ENCODE measurements at regions not wholly inside any gene's neighbourhood (a gene's known extent, or its start where the extent isn't known, plus 50 kb on each side); places are given as distances from the start of the nearest gene placed in this dataset.

GRCh38 chr3:78174821-78175220 is 1134.9 kb downstream of the ROBO2 start:
- Histone ChIP-seq H3K4me1 (ENCODE audit: control insufficient read depth, extremely low read depth, insufficient read depth, low read length) (no peaks in the 10 kb centered on the region), H3K9me3 (ENCODE audit: control insufficient read depth, low read depth, low read length) (no peaks in the 10 kb centered on the region), H3K36me3 (ENCODE audit: control insufficient read depth in 2 of 2, extremely low read depth in 1 of 2, insufficient read depth in 2 of 2, low read length in 2 of 2) (no peaks in the 10 kb centered on the region), H3K27ac (ENCODE audit: control insufficient read depth, insufficient read depth, low read length) (no peak overlapping the region), H3K79me2 (ENCODE audit: control insufficient read depth, insufficient read depth, low read length) (no peaks in the 10 kb centered on the region), H3K4me3 (ENCODE audit: control insufficient read depth in 2 of 3, extremely low read depth in 1 of 3, insufficient read depth in 2 of 3, low read depth in 1 of 3, low read length in 3 of 3) (no peak overlapping the region), H3K27me3 (ENCODE audit: control insufficient read depth, extremely low read depth, insufficient read depth, low read length) (no peaks in the 10 kb centered on the region), H4K20me1 (ENCODE audit: control insufficient read depth, extremely low read depth, insufficient read depth, low read length) (no peaks in the 10 kb centered on the region), H3K9ac (ENCODE audit: control insufficient read depth, extremely low read depth, insufficient read depth, low read length) (no peak overlapping the region), H3K9me1 (ENCODE audit: control insufficient read depth, extremely low read depth, insufficient read depth, low read length) (no peaks in the 10 kb centered on the region), H2AFZ (ENCODE audit: control insufficient read depth, low read length) (no peak overlapping the region), H3K4me2 (ENCODE audit: control insufficient read depth, extremely low read depth, insufficient read depth, low read depth, low read length) (no peak overlapping the region)
- dilution Hi-C loops (cut with MboI; ENCODE audit: extremely low pct_ligation_motif_present, low sequenced_read_pairs), result no loop called here
- DNase-seq (ENCODE audit: low read depth, low spot score) (no peak), FAIRE-seq (no peak)
- TF ChIP-seq EZH2 (IDR thresholded peaks at IDR 0.05; ENCODE audit: low read length), result no peak
- TF ChIP-seq, protein P1, sequence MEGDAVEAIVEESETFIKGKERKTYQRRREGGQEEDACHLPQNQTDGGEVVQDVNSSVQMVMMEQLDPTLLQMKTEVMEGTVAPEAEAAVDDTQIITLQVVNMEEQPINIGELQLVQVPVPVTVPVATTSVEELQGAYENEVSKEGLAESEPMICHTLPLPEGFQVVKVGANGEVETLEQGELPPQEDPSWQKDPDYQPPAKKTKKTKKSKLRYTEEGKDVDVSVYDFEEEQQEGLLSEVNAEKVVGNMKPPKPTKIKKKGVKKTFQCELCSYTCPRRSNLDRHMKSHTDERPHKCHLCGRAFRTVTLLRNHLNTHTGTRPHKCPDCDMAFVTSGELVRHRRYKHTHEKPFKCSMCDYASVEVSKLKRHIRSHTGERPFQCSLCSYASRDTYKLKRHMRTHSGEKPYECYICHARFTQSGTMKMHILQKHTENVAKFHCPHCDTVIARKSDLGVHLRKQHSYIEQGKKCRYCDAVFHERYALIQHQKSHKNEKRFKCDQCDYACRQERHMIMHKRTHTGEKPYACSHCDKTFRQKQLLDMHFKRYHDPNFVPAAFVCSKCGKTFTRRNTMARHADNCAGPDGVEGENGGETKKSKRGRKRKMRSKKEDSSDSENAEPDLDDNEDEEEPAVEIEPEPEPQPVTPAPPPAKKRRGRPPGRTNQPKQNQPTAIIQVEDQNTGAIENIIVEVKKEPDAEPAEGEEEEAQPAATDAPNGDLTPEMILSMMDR (optimal IDR thresholded peaks at IDR 0.05 in 1 of 3, IDR thresholded peaks at IDR 0.05 in 1 of 3, conservative IDR thresholded peaks at IDR 0.05 in 1 of 3; ENCODE audit: extremely low read depth in 1 of 3, insufficient read depth in 2 of 3, low read length in 3 of 3), result no peak

DNA sequence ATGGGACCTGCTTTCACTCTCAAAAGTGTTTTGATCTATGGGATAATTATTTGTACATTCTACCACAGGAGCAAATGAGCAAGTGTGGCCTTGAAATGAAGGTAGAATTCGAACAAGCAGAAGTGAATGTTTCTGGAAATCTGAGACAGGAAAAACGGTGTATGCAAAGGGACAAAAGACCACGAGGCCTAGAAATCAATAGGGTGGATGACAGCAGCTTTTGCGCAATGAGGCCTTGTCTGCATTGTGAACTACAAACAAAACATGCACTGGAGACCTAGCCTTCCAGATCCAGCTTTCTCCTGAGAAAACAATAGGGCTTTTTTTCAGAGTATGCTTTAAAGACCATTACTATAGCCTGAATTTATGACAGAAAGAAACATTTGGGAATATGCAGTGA is 1137.0 kb downstream of the ROBO2 start:
- FAIRE-seq, result no peak
- no peak for DNase-seq (ENCODE audit: low read depth, low spot score)

More for the DNA sequence above, 1137.0 kb downstream of the ROBO2 start:
- Histone ChIP-seq H3K9ac (ENCODE audit: control insufficient read depth, extremely low read depth, insufficient read depth, low read length) (no peak overlapping the region), H4K20me1 (ENCODE audit: control insufficient read depth, extremely low read depth, insufficient read depth, low read length) (no peaks in the 10 kb centered on the region), H3K36me3 (ENCODE audit: control insufficient read depth in 2 of 2, extremely low read depth in 1 of 2, insufficient read depth in 2 of 2, low read length in 2 of 2) (no peaks in the 10 kb centered on the region), H3K27me3 (ENCODE audit: control insufficient read depth, extremely low read depth, insufficient read depth, low read length) (no peaks in the 10 kb centered on the region), H3K27ac (ENCODE audit: control insufficient read depth, insufficient read depth, low read length) (no peak overlapping the region), H3K9me3 (ENCODE audit: control insufficient read depth, low read depth, low read length) (no peaks in the 10 kb centered on the region), H3K4me1 (ENCODE audit: control insufficient read depth, extremely low read depth, insufficient read depth, low read length) (no peaks in the 10 kb centered on the region), H2AFZ (ENCODE audit: control insufficient read depth, low read length) (no peak overlapping the region), H3K9me1 (ENCODE audit: control insufficient read depth, extremely low read depth, insufficient read depth, low read length) (no peaks in the 10 kb centered on the region), H3K4me3 (ENCODE audit: control insufficient read depth in 2 of 3, extremely low read depth in 1 of 3, insufficient read depth in 2 of 3, low read depth in 1 of 3, low read length in 3 of 3) (no peak overlapping the region), H3K79me2 (ENCODE audit: control insufficient read depth, insufficient read depth, low read length) (no peaks in the 10 kb centered on the region), H3K4me2 (ENCODE audit: control insufficient read depth, extremely low read depth, insufficient read depth, low read depth, low read length) (no peak overlapping the region)
- dilution Hi-C loops (cut with MboI; ENCODE audit: extremely low pct_ligation_motif_present, low sequenced_read_pairs), result no loop called here
- TF ChIP-seq EZH2 (IDR thresholded peaks at IDR 0.05; ENCODE audit: low read length), result no peak
- TF ChIP-seq, protein P1 (optimal IDR thresholded peaks at IDR 0.05 in 1 of 3, IDR thresholded peaks at IDR 0.05 in 1 of 3, conservative IDR thresholded peaks at IDR 0.05 in 1 of 3; ENCODE audit: extremely low read depth in 1 of 3, insufficient read depth in 2 of 3, low read length in 3 of 3), result no peak

All from keratinocyte (primary cell).